Psoas muscle (tissue), 7 donors: ENCODE measurements at regions not wholly inside any gene's neighbourhood (a gene's known extent, or its start where the extent isn't known, plus 50 kb on each side); places are given as distances from the start of the nearest gene placed in this dataset.

Experiments used
- ATAC-seq, 4 donors: fragments of 200-7000 bp; cut with Tn5 transposase; one replicate each; pipeline ENCODE4 v1.9.1; 2020; ENCODE audit warnings: moderate library complexity in 3 of 4, mild to moderate bottlenecking in 2 of 4
- DNase-seq, 2 donors: peaks; one replicate each; pipeline ENCODE4 v3.0.0-alpha.2; 2020
- H3K27ac ChIP-seq: fragments of 200-600 bp; one replicate; pipeline ENCODE4 v1.8.0; 2022
- H3K27me3 ChIP-seq, 3 donors: fragments of 200-600 bp in 1 of 3; one replicate each; pipeline versions ENCODE4 v1.6.1 to v1.8.0; 2013 to 2022; ENCODE audit warnings: low read length in 2 of 3, mild to moderate bottlenecking in 2 of 3, moderate library complexity in 1 of 3; ENCODE audit not compliant: insufficient read depth in 3 of 3
- H3K36me3 ChIP-seq, 2 donors: fragments of 200-600 bp in 1 of 2; one replicate each; pipeline versions ENCODE4 v1.6.1 to v1.8.0; 2013 to 2022; ENCODE audit warnings: low read depth in 1 of 2, mild to moderate bottlenecking in 1 of 2, moderate library complexity in 1 of 2; ENCODE audit not compliant: insufficient read depth in 1 of 2
- H3K4me1 ChIP-seq: fragments of 200-600 bp; one replicate; pipeline ENCODE4 v1.8.0; 2022
- H3K4me3 ChIP-seq: fragments of 200-600 bp; one replicate; pipeline ENCODE4 v1.8.0; 2022; ENCODE audit warnings: mild to moderate bottlenecking
- H3K9me3 ChIP-seq: fragments of 200-600 bp; one replicate; pipeline ENCODE4 v1.8.0; 2022
- CTCF ChIP-seq: fragments of 200-600 bp; IDR thresholded peaks from one replicate; pipeline ENCODE4 v1.8.0; 2022; ENCODE audit warnings: antibody characterized with exemption
- WGBS, 3 donors: extraction: QIAGEN DNeasy Blood & Tissue Kit; methylation state at CpG; one replicate each; pipeline versions ENCODE4 v1.1.6 to v1.1.7; 2013; 5-methylcytosine and 5-hydroxymethylcytosine counted together
- intact Hi-C, 2 donors: fragments of 100-400 bp; cut with DNase I; formaldehyde crosslinking; loops; one replicate each; pipeline versions ENCODE4 v1.11.0 to v1.14.2; 2022
- donor health status: healthy with polysubstance abuse.
- donor health status: DM: no; HTN: no; CAD: no; lungs with moderate emphysema.
- donor health status: Bipolar disorder and iron deficiency.
- donor health status: healthy.
- donor health status: DM: yes; HTN: yes; CAD: no.
- donor health status: DM: no; HTN: no; CAD: no.
- donor health status: DM: yes; HTN: yes; CAD: no.

- no peak overlapping the region for H3K27ac ChIP-seq
- no peaks in the 10 kb centered on the region for H3K4me1 ChIP-seq
- peaks cover 0 to 2% (median 0%) of the 10 kb centered on the region in 3 donors for H3K27me3 ChIP-seq
- DNase-seq (no peak), ATAC-seq (no peak)
- H3K9me3 ChIP-seq, result no peaks in the 10 kb centered on the region
- H3K4me3 ChIP-seq, result no peak overlapping the region
- intact Hi-C loops, result no loop called here
- 87 to 89% (median 88%) methylated on average over 19 of the region's 19 CpGs for WGBS, 3 donors
- no peak for TF ChIP-seq CTCF
- no peaks in the 10 kb centered on the region for H3K36me3 ChIP-seq
These were observed 483.8 kb downstream of the GALR1 start for GRCh38 chr18:77733292-77733903.

GRCh38 chr18:77736842-77737241 is 487.2 kb downstream of the GALR1 start:
- H3K36me3 ChIP-seq, result no peaks in the 10 kb centered on the region
- no peak for ATAC-seq
- H3K4me3 ChIP-seq, result no peak overlapping the region
- H3K4me1 ChIP-seq, result no peaks in the 10 kb centered on the region
- no peaks in the 10 kb centered on the region for H3K9me3 ChIP-seq
- no peak for TF ChIP-seq CTCF
- 57 to 67% (median 60%) methylated on average over 4 of the region's 4 CpGs for WGBS, 3 donors
- H3K27ac ChIP-seq, result no peak overlapping the region
- peaks cover 0 to 2% (median 2%) of the 10 kb centered on the region in 3 donors for H3K27me3 ChIP-seq
- intact Hi-C loops, result no loop called here
- DNase-seq, result no peak

- Histone ChIP-seq H3K9me3 (no peaks in the 10 kb centered on the region), H3K27ac (no peak overlapping the region), H3K27me3 (peaks cover 0 to 2% (median 2%) of the 10 kb centered on the region in 3 donors), H3K36me3 (no peaks in the 10 kb centered on the region), H3K4me1 (no peaks in the 10 kb centered on the region), H3K4me3 (no peak overlapping the region)
- no peak for TF ChIP-seq CTCF
- intact Hi-C loops, result no loop called here
- 55 to 67% (median 57%) methylated on average over 7 of the region's 7 CpGs for WGBS, 3 donors
- DNase-seq, result no peak
- ATAC-seq, result no peak
These were observed 487.8 kb downstream of the GALR1 start for GRCh38 chr18:77737405-77737804.

GRCh38 chr18:77749089-77749488 is 499.4 kb downstream of the GALR1 start:
- peak; percentile 12 for TF ChIP-seq CTCF
- Histone ChIP-seq H3K27me3 (no peaks in the 10 kb centered on the region), H3K36me3 (no peaks in the 10 kb centered on the region), H3K9me3 (no peaks in the 10 kb centered on the region), H3K4me3 (no peak overlapping the region), H3K27ac (no peak overlapping the region), H3K4me1 (no peaks in the 10 kb centered on the region)
- DNase-seq (no peak), ATAC-seq (no peak)
- intact Hi-C loops, result no loop called here
- WGBS, 3 donors, result 11 to 22% (median 16%) methylated on average over 6 of the region's 6 CpGs

- Histone ChIP-seq H3K9me3 (no peaks in the 10 kb centered on the region), H3K4me1 (no peaks in the 10 kb centered on the region), H3K27me3 (no peaks in the 10 kb centered on the region), H3K27ac (no peak overlapping the region), H3K36me3 (no peaks in the 10 kb centered on the region), H3K4me3 (no peak overlapping the region)
- no peak for ATAC-seq
- DNase-seq, result no peak
- no peak for TF ChIP-seq CTCF
- WGBS, 3 donors, result 49 to 58% (median 49%) methylated on average over 7 of the region's 7 CpGs
- intact Hi-C loops, result no loop called here
These were observed 500.4 kb downstream of the GALR1 start for GRCh38 chr18:77750006-77750405.
